ENCODE measurements at regions not wholly inside any gene's neighbourhood (a gene's known extent, or its start where the extent isn't known, plus 50 kb on each side); places are given as distances from the start of the nearest gene placed in this dataset.
"Not testable (repeated sequence)": the region's sequence is repeated elsewhere in the genome, so short reads cannot be mapped to it uniquely, and the experiment has no call there.

- no peak for DNase-seq (ENCODE audit: low read depth in 2 of 2)
Measured at GRCh38 chr10:56298941-56299340, 62.1 kb downstream of the ZWINT start.

- no peak for DNase-seq (ENCODE audit: low read depth in 2 of 2)
Measured at GRCh38 chr10:56296618-56297017, 64.4 kb downstream of the ZWINT start.

- no peak for DNase-seq (ENCODE audit: low read depth in 2 of 2)
Measured at GRCh38 chr10:56288403-56288802, 72.7 kb downstream of the ZWINT start.

GRCh38 chr10:56286096-56286495 lies 75.0 kb downstream of the ZWINT start:
- no peak for DNase-seq (ENCODE audit: low read depth in 2 of 2)

GRCh38 chr10:56279270-56279669 lies 81.8 kb downstream of the ZWINT start:
- no peak for DNase-seq (ENCODE audit: low read depth in 2 of 2)

DNA sequence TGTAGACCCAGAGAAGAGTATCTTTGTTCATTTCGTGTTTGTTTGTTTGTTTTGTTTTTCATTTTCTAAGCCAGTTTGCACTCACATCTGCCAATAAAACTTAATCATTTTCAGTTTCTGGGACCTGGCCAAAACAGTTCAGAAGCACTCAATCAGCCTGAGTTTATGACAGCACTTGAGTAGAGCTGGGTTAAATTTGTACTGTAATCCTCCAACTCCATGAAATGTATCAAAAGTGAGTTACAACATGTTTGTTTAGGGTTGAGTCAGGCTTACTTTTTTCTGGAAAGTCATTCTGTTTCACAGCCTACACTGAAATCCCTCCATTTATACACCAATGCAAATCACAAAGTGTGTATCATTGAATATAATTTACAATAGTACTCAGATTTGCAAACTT lies 91.9 kb downstream of the ZWINT start:
- no peak for DNase-seq (ENCODE audit: low read depth in 2 of 2)

DNA sequence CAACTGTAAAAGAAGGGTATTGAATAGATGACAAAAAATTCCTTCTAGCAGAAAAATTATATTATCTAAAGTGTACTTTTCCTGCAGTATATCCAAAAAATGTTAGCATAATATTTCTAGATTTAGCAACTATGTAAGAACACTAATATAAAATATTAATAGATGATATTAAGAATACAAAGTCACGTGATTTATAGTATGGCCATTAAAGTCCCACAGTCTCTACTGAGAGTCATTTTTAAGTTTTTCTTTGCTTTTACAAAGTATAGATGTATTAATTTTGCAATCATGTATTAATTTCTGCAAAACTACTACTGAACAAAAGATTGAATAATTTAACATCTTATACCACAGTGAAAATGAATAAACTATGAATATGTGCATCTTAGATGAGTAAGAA lies 94.9 kb downstream of the ZWINT start:
- DNase-seq (ENCODE audit: low read depth in 2 of 2) = no peak

DNA sequence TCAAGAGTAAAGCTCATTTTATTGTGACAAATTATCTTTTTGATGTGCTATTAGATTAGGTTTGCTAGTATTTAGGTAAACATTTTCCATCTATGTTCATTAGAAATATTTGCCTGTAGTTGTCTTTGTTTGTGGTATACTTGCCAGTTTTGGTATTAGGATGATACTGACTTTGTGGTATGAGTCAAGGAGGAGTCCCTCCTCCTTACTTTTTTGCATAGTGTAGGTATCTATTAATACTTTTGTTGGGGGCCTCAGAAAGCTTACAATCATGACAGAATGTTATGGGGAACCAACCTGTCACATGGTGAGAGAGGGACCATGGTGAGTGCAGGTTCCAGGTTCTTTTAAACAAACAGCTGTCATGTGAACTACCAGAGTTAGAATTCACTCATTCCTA lies 102.1 kb downstream of the ZWINT start:
- DNase-seq (ENCODE audit: low read depth in 2 of 2) = no peak

GRCh38 chr10:56258378-56258777 lies 102.7 kb downstream of the ZWINT start:
- DNase-seq (ENCODE audit: low read depth in 2 of 2) = no peak

- no peak for DNase-seq (ENCODE audit: low read depth in 2 of 2)
Measured at GRCh38 chr10:56255298-56255697, 105.8 kb downstream of the ZWINT start.

DNA sequence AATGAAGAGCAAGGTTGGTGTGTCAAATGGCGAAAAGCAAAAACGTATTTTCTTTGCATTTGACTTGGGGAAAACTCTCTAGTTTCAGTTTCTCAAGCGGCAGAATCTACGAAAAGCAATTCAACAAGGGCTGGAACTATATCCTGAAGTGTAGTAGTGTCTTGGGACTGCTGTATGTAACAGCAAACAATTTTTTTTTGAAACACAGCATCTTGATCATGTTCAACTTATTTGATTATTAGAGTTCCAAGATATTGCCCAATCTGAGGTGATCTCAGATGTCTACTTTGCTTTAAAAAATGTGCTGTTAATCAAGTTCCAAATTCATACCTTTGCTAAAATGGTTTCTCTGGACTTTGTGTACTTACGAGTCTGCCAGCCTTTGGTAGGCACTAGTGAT lies 120.6 kb downstream of the ZWINT start:
- no peak for DNase-seq (ENCODE audit: low read depth in 2 of 2)

DNA sequence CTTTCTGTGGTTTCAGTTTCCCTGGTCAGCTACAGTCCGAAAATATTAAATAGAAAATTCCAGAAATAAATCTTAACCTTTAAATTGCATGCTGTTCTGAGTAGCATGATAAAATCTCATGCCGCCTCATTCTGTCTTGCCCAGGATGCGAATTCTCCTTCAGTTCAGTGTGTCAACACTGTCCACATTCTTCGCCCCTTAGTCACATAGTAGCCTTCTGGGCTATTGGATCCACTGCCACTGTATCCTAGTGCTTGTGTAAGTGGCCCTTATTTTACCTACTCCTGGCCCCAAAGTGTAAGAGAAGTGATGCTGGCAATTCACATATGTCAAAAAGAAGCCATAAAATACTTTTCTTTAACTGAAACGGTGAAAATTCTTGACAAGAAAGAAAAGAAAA lies 129.6 kb downstream of the ZWINT start:
- no peak for DNase-seq (ENCODE audit: low read depth in 2 of 2)

GRCh38 chr10:56222237-56222636 lies 138.8 kb downstream of the ZWINT start:
- DNase-seq (ENCODE audit: low read depth in 2 of 2) = no peak

- DNase-seq (ENCODE audit: low read depth in 2 of 2) = no peak
Measured at GRCh38 chr10:56212951-56213350, 148.1 kb downstream of the ZWINT start.

GRCh38 chr10:56181607-56182006 lies 179.5 kb downstream of the ZWINT start:
- DNase-seq (ENCODE audit: low read depth in 2 of 2) = no peak

DNA sequence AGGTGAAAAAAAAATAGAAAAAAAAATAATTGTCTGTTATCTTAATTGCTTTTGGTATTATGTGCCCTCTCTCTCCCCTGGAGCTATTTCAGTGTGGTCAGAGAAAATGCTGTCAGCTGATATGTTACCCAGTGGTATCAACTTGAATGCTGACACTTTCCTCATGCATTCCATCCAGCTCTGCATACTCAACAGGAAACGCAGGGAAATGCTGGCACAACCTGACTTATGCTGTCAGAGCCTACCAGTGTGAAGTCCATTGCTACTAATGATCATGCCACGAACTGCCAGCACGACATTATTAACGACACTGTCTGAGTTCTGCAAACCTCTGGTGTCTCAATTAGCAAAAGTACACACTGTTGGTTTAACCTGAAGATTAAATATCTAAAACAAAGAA lies 182.8 kb downstream of the ZWINT start:
- DNase-seq (ENCODE audit: low read depth in 2 of 2) = no peak

DNA sequence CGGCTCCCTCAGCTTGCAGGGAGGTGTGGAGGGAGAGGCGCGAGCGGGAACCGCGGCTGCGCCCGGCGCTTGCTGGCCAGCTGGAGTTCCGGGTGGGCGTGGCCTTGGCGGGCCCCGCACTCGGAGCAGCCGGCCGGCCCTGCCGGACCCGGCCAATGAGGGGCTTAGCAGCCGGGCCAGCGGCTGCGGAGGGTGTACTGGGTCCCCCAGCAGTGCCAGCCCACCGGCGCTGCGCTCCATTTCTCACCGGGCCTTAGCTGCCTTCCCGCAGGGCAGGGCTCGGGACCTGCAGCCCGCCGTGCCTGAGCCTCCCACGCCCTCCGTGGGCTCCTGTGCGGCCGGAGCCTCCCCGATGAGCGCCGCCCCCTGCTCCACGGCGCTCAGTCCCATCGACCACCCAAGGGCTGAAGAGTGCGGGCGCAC lies 206.0 kb downstream of the ZWINT start:
- DNase-seq (ENCODE audit: low read depth in 2 of 2) = not testable (repeated sequence)

DNA sequence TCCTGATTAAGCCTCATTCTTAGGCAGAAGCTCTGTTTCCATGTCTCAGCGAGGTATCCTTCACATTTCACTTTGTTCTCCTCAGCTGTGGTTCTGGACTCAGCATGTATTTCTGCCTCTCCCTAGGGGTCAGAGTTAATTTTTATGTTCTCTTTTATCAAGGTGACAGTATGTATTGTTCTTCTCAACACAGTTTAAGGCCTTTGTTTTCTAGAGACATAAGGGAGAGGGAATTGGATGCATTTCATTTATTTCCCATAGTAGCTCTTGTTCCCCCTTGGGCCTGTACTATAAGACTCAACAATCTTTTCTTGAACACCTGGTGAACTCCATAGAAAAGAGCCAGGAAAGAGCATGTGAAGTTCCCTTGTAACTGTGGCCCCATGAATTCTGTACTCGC lies 214.3 kb downstream of the ZWINT start:
- DNase-seq (ENCODE audit: low read depth in 2 of 2) = no peak

- no peak for DNase-seq (ENCODE audit: low read depth in 2 of 2)
Measured at GRCh38 chr10:56142092-56142728, 218.8 kb downstream of the ZWINT start.

GRCh38 chr10:56139405-56139804 lies 221.7 kb downstream of the ZWINT start:
- no peak for DNase-seq (ENCODE audit: low read depth in 2 of 2)

- no peak for DNase-seq (ENCODE audit: low read depth in 2 of 2)
Measured at GRCh38 chr10:56135828-56136227, 225.2 kb downstream of the ZWINT start.

GRCh38 chr10:56123247-56123646 lies 237.8 kb downstream of the ZWINT start:
- no peak for DNase-seq (ENCODE audit: low read depth in 2 of 2)

- DNase-seq (ENCODE audit: low read depth in 2 of 2) = no peak
Measured at GRCh38 chr10:56116684-56117083, 244.4 kb downstream of the ZWINT start.

DNA sequence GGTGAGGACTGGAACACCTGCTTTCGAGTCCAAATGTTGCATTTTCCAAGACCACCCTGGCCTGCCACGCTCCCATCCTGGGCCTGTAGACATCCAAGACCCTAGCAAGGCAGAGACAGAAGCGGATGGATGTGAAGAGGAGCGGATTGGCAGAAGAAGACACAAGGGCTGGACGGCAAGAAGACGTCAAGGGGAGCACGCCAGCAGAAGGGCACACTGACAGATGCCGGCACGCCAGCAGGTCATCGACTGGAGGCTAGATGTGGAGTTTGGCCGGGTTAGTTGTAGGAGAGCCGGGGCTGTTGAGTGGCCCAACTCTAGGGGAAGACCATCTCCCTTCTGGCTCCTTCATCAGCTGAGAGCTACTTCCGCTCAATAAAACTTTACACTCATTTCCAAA lies 251.6 kb downstream of the ZWINT start:
- no peak for DNase-seq (ENCODE audit: low read depth in 2 of 2)

Data from stimulated activated CD8-positive, alpha-beta memory T cell treated with anti-CD3 and anti-CD28 coated beads, Interleukin-2, amount 100 ng/mL, for 48 hours (primary cell).